Ascending aorta (tissue), 2 donors: ENCODE measurements at regions not wholly inside any gene's neighbourhood (a gene's known extent, or its start where the extent isn't known, plus 50 kb on each side); places are given as distances from the start of the nearest gene placed in this dataset.

Experiments used
- DNase-seq, 2 donors: peaks; one replicate each; pipeline ENCODE4 v3.0.0-alpha.2; 2019; ENCODE audit warnings: low spot score in 2 of 2
- H3K27ac ChIP-seq, 2 donors: fragments of 200-600 bp; sonication (generic); one replicate each; pipeline ENCODE4 v1.5.1; 2016 to 2017; ENCODE audit warnings: mild to moderate bottlenecking in 1 of 2
- H3K27me3 ChIP-seq: fragments of 200-600 bp; sonication (generic); one replicate; pipeline ENCODE4 v1.5.1; 2017
- H3K36me3 ChIP-seq, 2 donors: fragments of 200-600 bp; sonication (generic); one replicate each; pipeline ENCODE4 v1.5.1; 2016
- H3K4me1 ChIP-seq, 2 donors: fragments of 200-600 bp; sonication (generic); one replicate each; pipeline ENCODE4 v1.5.1; 2016 to 2017; ENCODE audit warnings: mild to moderate bottlenecking in 1 of 2
- H3K4me3 ChIP-seq, 2 donors: fragments of 200-600 bp; sonication (generic); one replicate each; pipeline ENCODE4 v1.5.1; 2016 to 2017; ENCODE audit warnings: mild to moderate bottlenecking in 1 of 2
- H3K9me3 ChIP-seq, 2 donors: fragments of 200-600 bp; sonication (generic); one replicate each; pipeline ENCODE4 v1.5.1; 2016
- CTCF ChIP-seq, 3 experiments: fragments of 200-600 bp in 2 of 3; fragments of 450-650 bp in 1 of 3; sonication (generic) in 2 of 3; IDR thresholded peaks; one replicate each; pipeline ENCODE4 v1.5.1; 2016 to 2019; ENCODE audit warnings: antibody characterized with exemption in 3 of 3, mild to moderate bottlenecking in 1 of 3, moderate library complexity in 1 of 3
- intact Hi-C: fragments of 100-400 bp; cut with DNase I; formaldehyde crosslinking; loops from one replicate; pipeline ENCODE4 v1.15.1; 2023

- no peaks in the 10 kb centered on the region for H3K4me1 ChIP-seq
- no peaks in the 10 kb centered on the region for H3K9me3 ChIP-seq
- H3K27ac ChIP-seq = no peak overlapping the region
- no peak for DNase-seq
- H3K4me3 ChIP-seq = no peak overlapping the region
- no peaks in the 10 kb centered on the region for H3K36me3 ChIP-seq
- intact Hi-C loops = no loop called here
- no peak for TF ChIP-seq CTCF (IDR thresholded peaks at IDR 0.05)
- no peaks in the 10 kb centered on the region for H3K27me3 ChIP-seq
These were observed 409.9 kb downstream of the LPIN1 start for GRCh38 chr2:12156349-12156748.

GRCh38 chr2:12161085-12161484 is 414.7 kb downstream of the LPIN1 start:
- H3K9me3 ChIP-seq = no peaks in the 10 kb centered on the region
- no peak overlapping the region for H3K27ac ChIP-seq
- H3K4me1 ChIP-seq = no peaks in the 10 kb centered on the region
- intact Hi-C loops = no loop called here
- TF ChIP-seq CTCF (IDR thresholded peaks at IDR 0.05) = no peak
- H3K4me3 ChIP-seq = no peak overlapping the region
- no peaks in the 10 kb centered on the region for H3K36me3 ChIP-seq
- no peaks in the 10 kb centered on the region for H3K27me3 ChIP-seq
- DNase-seq = no peak

GRCh38 chr2:12162269-12163247 is 416.1 kb downstream of the LPIN1 start:
- H3K4me1 ChIP-seq = no peaks in the 10 kb centered on the region
- intact Hi-C loops = no loop called here
- H3K27me3 ChIP-seq = no peaks in the 10 kb centered on the region
- DNase-seq = no peak
- no peak overlapping the region for H3K4me3 ChIP-seq
- H3K27ac ChIP-seq = no peak overlapping the region
- TF ChIP-seq CTCF (IDR thresholded peaks at IDR 0.05) = no peak
- H3K9me3 ChIP-seq = no peaks in the 10 kb centered on the region
- H3K36me3 ChIP-seq = no peaks in the 10 kb centered on the region

- TF ChIP-seq CTCF (IDR thresholded peaks at IDR 0.05) = no peak
- Histone ChIP-seq H3K4me1 (peaks cover 0 to 2% of the 10 kb centered on the region in 2 donors), H3K9me3 (no peaks in the 10 kb centered on the region), H3K27ac (no peak overlapping the region), H3K27me3 (no peaks in the 10 kb centered on the region), H3K4me3 (no peak overlapping the region), H3K36me3 (no peaks in the 10 kb centered on the region)
- intact Hi-C loops = no loop called here
- no peak for DNase-seq
These were observed 417.4 kb downstream of the LPIN1 start for GRCh38 chr2:12163866-12164265.

- intact Hi-C loops = no loop called here
- no peaks in the 10 kb centered on the region for H3K9me3 ChIP-seq
- DNase-seq = no peak
- H3K27ac ChIP-seq = no peak overlapping the region
- H3K4me3 ChIP-seq = no peak overlapping the region
- H3K4me1 ChIP-seq = peaks cover 4 to 8% of the 10 kb centered on the region in 2 donors
- H3K27me3 ChIP-seq = no peaks in the 10 kb centered on the region
- no peaks in the 10 kb centered on the region for H3K36me3 ChIP-seq
- no peak for TF ChIP-seq CTCF (IDR thresholded peaks at IDR 0.05)
These were observed 418.3 kb downstream of the LPIN1 start for GRCh38 chr2:12164689-12165088.
